ENCODE measurements at regions not wholly inside any gene's neighbourhood (a gene's known extent, or its start where the extent isn't known, plus 50 kb on each side); places are given as distances from the start of the nearest gene placed in this dataset.

- TF ChIP-seq HNRNPUL1 (IDR thresholded peaks at IDR 0.05; ENCODE audit: low read depth, low read length) (no peak), E2F1 (CRISPR knock-in tag; IDR thresholded peaks at IDR 0.05) (no peak), SMAD3 (CRISPR knock-in tag; IDR thresholded peaks at IDR 0.05) (no peak), ETS1 (CRISPR knock-in tag; IDR thresholded peaks at IDR 0.05) (no peak)
- TF ChIP-seq, protein P1, sequence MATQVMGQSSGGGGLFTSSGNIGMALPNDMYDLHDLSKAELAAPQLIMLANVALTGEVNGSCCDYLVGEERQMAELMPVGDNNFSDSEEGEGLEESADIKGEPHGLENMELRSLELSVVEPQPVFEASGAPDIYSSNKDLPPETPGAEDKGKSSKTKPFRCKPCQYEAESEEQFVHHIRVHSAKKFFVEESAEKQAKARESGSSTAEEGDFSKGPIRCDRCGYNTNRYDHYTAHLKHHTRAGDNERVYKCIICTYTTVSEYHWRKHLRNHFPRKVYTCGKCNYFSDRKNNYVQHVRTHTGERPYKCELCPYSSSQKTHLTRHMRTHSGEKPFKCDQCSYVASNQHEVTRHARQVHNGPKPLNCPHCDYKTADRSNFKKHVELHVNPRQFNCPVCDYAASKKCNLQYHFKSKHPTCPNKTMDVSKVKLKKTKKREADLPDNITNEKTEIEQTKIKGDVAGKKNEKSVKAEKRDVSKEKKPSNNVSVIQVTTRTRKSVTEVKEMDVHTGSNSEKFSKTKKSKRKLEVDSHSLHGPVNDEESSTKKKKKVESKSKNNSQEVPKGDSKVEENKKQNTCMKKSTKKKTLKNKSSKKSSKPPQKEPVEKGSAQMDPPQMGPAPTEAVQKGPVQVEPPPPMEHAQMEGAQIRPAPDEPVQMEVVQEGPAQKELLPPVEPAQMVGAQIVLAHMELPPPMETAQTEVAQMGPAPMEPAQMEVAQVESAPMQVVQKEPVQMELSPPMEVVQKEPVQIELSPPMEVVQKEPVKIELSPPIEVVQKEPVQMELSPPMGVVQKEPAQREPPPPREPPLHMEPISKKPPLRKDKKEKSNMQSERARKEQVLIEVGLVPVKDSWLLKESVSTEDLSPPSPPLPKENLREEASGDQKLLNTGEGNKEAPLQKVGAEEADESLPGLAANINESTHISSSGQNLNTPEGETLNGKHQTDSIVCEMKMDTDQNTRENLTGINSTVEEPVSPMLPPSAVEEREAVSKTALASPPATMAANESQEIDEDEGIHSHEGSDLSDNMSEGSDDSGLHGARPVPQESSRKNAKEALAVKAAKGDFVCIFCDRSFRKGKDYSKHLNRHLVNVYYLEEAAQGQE (IDR thresholded peaks at IDR 0.05; ENCODE audit: borderline replicate concordance in 1 of 2, low read depth in 1 of 2, low read length in 2 of 2), result no peak
- TF ChIP-seq, protein P2, sequence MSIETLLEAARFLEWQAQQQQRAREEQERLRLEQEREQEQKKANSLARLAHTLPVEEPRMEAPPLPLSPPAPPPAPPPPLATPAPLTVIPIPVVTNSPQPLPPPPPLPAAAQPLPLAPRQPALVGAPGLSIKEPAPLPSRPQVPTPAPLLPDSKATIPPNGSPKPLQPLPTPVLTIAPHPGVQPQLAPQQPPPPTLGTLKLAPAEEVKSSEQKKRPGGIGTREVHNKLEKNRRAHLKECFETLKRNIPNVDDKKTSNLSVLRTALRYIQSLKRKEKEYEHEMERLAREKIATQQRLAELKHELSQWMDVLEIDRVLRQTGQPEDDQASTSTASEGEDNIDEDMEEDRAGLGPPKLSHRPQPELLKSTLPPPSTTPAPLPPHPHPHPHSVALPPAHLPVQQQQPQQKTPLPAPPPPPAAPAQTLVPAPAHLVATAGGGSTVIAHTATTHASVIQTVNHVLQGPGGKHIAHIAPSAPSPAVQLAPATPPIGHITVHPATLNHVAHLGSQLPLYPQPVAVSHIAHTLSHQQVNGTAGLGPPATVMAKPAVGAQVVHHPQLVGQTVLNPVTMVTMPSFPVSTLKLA (IDR thresholded peaks at IDR 0.05), result no peak
Measured at GRCh38 chr7:4527988-4528636, 154.0 kb upstream of the FOXK1 start.

Data from HepG2 (cell line).